Occipital lobe (tissue), 1 donor: ENCODE measurements at regions not wholly inside any gene's neighbourhood (a gene's known extent, or its start where the extent isn't known, plus 50 kb on each side); places are given as distances from the start of the nearest gene placed in this dataset.
A peak's percentile ranks its signal among the peaks of the same experiment; 100 is the strongest.

Experiments
- DNase-seq: peaks from one replicate; lab custom pipeline; 2025; lab: John Stamatoyannopoulos, UW

DNA sequence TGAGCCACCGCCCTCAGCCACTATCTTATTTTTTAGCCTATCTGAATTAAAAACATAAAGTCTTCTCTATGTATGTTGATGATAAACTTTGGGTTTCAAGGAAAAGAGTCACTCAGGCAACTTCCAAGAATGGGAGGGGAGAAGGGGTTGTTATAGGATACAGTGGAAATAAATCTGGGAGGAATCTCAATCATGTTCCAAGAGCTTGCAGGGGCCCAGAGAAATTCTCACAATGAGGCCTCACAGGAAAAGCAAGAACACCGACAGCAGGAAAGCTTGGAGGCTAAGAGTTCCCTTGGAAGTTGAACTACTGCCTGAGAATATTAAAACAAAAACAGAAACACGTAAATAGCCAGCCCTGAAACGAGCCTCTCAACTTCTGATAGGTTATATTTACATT is 384.6 kb upstream of the IGFBP7 start:
- DNase-seq: no peak

- DNase-seq: no peak
These were observed 382.2 kb upstream of the IGFBP7 start for GRCh38 chr4:57492251-57492878.

GRCh38 chr4:57491388-57491787 is 381.2 kb upstream of the IGFBP7 start:
- DNase-seq: no peak

DNA sequence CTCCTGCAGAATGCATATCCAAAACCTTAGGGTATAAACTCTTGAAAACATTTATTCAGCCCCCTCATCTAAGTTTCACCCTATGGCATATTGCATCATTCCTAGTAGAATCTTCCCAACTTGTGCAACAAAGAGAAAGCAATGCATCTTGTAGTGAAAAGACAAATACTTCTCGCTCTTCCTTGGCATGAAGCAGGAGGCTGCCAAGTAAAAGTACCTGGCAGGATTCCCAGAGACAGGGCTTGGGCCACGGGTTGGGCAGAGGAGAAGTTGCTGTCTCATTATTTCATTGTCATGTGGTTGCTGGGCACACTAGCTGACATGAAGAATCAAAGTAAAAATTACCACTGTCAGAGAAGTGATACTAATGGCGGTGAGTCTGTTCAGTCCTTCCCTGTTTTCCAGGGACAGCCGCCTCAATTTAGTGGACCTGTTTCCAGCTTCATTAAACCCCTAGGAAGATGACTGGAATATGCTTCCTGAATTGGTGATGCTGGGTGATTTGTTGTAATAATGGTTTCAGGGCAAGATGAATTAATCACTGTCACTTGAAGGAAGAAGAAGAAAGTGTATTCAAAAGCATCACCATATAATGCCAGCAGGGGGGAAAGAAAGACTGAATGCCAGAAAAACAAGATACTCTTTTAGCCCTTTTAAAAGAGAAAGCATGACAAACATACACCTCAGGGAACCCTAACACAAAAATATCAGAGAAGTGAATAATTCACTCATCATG is 380.5 kb upstream of the IGFBP7 start:
- DNase-seq: no peak

DNA sequence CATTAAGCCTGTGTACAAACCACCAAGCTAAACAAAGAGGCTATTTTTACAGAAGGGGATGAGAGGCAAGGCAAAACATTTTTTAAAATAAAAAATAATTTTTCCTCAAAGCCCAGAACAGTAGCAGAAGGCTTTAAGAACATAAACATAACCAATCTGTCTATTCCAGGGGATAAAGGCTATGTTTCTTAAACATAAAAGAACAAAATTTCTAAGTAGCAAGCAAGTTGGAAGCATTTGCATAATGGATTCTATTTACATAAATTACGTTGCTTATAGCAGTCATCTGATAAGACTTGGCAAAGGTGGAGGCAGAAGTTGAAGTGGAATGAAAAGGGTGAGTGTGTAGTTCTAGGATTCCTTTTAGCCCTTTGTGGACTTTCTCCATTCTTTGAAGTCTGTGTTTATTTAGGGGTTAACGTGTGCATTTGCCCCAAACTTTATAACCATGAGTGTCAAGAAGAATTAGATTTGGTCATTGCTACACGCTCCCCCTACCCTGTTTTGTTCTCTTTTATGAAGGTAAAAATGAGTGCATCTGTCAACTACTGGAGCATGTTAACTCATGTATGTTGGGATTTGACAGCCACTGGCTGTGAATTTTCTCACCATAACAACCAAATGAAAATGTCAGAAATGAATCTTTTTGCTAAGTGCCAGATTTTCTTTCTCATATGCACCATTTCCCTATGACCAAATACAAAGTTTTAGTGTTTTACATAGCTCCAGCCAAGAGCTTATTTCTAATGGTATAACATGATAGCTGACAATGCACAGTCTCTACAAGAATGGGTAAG is 378.4 kb upstream of the IGFBP7 start:
- no peak for DNase-seq

DNA sequence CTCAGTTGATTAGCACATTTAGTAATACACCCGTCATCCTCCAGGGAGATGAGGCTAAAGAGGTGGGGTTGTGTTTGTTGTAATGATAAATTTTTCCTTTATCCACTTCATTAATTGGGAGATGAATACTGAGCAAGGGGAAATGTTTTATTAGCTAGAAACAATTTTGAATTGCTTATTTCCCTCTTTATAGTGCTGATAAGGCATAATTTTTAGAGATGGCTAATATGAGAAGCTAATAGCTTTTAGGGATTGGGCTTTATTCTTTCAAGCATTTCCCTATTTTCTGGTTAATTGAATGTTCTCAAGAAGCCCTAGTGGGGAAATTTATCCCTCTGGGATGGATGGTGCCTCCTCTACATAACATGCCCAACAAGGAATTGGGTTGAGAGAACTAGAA is 365.2 kb upstream of the IGFBP7 start:
- DNase-seq: no peak

- no peak for DNase-seq
These were observed 355.3 kb upstream of the IGFBP7 start for GRCh38 chr4:57465321-57466056.

GRCh38 chr4:57462843-57463242 is 352.7 kb upstream of the IGFBP7 start:
- no peak for DNase-seq

DNA sequence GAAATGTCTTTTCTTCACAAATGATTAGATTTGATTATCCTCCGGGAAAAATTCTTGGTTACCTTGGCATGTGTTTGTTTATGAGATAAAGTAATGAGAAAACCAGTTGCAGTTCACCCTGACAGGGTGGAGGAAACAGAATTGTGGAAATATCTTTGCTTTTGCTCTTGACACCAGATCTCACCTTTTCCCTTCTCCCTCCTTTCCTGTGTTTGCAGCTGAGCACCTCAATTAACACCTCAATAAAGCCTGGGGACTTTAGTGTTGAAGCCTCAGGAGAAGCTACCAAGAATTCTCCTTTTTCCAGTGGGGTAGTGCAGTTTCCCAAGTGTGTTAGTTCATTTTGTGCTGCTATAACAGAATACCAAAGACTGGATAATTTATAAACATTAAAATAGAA is 350.8 kb upstream of the IGFBP7 start:
- no peak for DNase-seq

DNA sequence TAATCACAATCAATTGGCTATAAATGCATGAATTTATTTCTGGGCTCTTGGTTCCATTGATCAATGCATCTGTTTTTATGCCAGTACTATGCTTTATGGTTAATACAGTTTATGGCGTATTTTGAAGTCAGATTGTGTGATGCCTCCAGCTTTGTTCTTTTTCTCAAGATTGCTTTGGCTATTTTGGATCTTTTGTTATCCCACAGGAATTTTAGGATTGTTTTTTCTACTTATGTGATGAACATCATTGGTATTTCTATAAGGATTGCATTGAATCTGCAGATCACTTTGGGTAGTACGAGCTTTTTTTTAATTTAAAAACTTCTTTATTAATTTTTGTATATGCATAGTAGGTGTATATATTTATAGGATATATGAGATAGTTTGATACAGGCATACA is 338.7 kb upstream of the IGFBP7 start:
- DNase-seq: no peak

DNA sequence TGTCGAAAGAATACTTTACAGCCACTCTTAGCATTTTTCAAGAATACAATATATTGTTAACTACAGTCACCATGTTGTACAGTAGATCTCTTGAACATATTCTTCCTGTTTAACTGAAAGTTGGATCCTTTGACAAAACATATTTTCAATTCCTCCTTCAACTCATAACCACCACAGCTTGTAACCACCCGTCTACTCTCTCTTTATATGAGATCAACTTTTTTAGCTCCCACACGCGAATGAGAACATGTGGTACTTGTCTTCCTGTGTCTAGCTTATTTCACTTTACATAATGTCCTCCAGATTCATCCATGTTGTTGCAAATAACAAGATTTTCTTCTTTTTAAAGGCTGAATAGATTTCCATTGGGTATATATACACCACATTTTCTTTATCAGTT is 338.3 kb upstream of the IGFBP7 start:
- DNase-seq: no peak

DNA sequence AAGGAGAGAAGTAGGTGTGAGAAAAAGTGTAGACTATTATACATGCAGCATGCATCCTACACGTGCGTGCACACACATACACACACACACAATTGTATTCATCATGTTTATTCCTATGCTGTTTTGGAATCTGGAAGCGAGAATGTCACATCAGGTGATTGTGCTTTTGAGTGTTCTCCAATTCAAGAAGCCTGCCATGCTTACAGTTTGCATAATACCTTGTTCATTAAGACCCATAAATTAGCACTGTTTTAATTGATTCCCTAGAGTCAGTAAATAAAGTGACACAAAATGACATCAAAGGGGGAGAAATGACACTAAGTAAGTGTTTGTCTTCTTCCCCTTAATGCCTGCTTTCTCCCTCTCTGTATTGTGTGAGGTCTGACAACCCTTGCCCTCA is 336.1 kb upstream of the IGFBP7 start:
- no peak for DNase-seq

DNA sequence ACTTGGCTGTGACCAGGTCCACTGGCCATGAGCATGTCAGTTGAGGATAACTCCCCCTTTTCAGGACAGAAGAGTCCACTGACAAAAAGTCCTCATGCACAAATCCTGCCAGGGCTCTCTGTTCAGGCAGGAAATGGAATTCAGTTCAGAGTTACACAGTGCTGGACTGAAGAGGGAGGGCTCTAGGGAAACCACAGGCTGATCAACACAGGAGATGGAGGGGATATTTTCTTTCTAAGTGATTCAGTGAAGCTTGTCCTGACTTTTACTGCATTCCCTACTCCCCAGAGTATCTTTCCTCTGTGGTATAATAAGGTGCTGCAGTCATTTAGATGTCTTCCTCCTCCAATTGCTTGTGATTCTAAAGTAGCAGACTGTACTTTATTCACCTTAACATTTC is 335.5 kb upstream of the IGFBP7 start:
- no peak for DNase-seq

GRCh38 chr4:57444671-57445070 is 334.5 kb upstream of the IGFBP7 start:
- DNase-seq: no peak

DNA sequence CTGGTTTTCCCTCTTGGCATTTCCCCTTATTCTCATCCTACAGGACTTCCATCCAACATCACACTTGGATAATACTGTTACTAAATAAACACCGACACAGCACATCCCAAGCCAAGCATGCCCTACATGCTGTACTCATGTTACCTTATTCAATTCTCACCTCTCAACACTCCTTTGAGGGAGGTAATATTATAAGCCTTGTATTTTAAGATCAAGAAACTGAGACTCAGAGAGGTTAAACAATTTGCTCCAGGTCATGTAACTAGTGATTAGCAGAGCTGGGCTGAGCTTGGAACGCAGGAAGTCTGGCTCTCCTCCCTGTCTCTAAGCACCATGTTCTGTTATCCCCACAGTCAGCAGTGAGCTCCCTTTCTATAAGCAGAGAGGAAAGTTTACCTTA is 333.6 kb upstream of the IGFBP7 start:
- no peak for DNase-seq

DNA sequence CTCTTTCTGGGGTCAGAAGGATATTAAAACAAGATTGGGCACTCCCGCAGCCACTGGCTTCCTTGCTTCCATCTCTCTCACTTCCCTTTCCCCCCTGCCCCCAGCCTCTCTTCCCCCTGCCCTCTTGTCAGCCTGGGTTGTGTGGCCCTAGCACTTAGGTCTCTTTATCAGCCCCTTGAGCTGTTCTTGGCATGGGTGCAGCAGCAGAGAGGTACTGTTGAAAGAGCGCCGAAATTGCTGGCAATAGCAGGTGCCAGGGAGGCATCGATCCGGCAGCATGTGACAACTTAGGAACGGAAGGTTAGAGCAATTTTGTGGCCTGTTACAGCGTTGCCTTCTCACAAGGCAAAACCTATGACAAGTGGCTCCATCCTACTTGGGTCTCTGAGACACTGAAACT is 333.1 kb upstream of the IGFBP7 start:
- DNase-seq: no peak

- DNase-seq: peak; percentile 24
These were observed 332.7 kb upstream of the IGFBP7 start for GRCh38 chr4:57442831-57443291.

DNA sequence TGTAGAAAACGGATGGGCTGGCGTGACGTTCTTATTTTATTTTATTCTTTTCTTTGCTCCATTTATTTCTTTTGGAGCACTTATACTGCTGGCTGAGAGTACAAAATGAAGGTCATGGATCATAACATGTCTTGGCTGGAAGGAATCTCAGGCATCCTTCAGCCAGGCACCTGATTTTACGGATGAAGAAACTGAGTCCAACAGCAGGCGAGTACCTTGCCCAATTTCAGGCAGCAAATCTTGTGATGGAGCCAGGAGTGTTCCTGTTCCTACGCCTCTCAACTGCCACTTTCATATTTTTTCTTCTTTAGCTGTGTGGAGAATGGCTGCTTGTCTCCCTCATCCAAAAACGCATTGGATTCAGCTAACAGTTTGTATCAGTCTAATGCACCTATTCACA is 332.1 kb upstream of the IGFBP7 start:
- DNase-seq: no peak

- DNase-seq: no peak
These were observed 327.5 kb upstream of the IGFBP7 start for GRCh38 chr4:57437649-57438048.

- no peak for DNase-seq
These were observed 325.1 kb upstream of the IGFBP7 start for GRCh38 chr4:57435300-57435699.

DNA sequence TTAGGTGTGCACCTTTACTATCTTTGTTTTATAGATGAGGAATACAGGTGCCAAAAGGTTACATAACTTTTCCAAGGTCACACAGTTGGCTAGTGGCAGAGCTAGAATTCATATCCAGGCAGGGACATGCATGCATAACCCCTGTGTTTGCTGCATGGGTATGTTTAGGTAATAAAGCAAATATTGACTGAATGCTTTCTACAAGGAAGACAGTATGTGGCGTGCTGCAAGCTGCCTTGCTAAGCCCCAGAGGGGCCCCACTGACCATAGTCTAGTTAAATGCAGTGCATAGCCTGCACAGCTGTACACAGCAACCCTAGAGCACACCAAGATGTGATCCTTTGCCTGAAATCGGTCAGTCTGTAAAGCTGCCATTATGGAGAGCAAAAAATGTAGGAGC is 320.5 kb upstream of the IGFBP7 start:
- DNase-seq: no peak
